Vagina (tissue), 2 donors: ENCODE measurements at regions not wholly inside any gene's neighbourhood (a gene's known extent, or its start where the extent isn't known, plus 50 kb on each side); places are given as distances from the start of the nearest gene placed in this dataset.

Experiments used
- DNase-seq, 2 donors: peaks; one replicate each; pipeline ENCODE4 v3.0.0-alpha.2; 2017; ENCODE audit errors: extremely low spot score in 2 of 2
- H3K27ac ChIP-seq: fragments of 200-600 bp; sonication (generic); one replicate; pipeline ENCODE4 v1.5.1; 2019
- H3K27me3 ChIP-seq: fragments of 200-600 bp; sonication (generic); one replicate; pipeline ENCODE4 v1.5.1; 2019
- H3K36me3 ChIP-seq, 2 donors: fragments of 200-600 bp; sonication (generic); one replicate each; pipeline ENCODE4 v1.5.1; 2017 to 2019
- H3K4me1 ChIP-seq: fragments of 200-600 bp; sonication (generic); one replicate; pipeline ENCODE4 v1.5.1; 2019
- H3K4me3 ChIP-seq, 2 donors: fragments of 200-600 bp; sonication (generic); 1 replicate in 1 of 2; 2 replicates in 1 of 2; pipeline ENCODE4 v1.5.1; 2016 to 2019
- H3K9me3 ChIP-seq: fragments of 200-600 bp; sonication (generic); one replicate; pipeline ENCODE4 v1.5.1; 2019
- CTCF ChIP-seq, 3 experiments: fragments of 450-650 bp in 2 of 3; fragments of 200-600 bp in 1 of 3; sonication (generic) in 1 of 3; IDR thresholded peaks; one replicate each; pipeline ENCODE4 v1.5.1; 2017 to 2019; ENCODE audit warnings: antibody characterized with exemption in 3 of 3, mild to moderate bottlenecking in 2 of 3, moderate library complexity in 2 of 3
- POLR2A ChIP-seq, 2 donors: fragments of 450-650 bp; IDR thresholded peaks; one replicate each; pipeline ENCODE4 v1.6.1; 2017; ENCODE audit warnings: antibody characterized with exemption in 2 of 2, mild to moderate bottlenecking in 2 of 2, moderate library complexity in 2 of 2
- POLR2AphosphoS5 ChIP-seq, 2 donors: sonication (generic); formaldehyde crosslinking; IDR thresholded peaks; one replicate each; pipeline ENCODE4 v1.9.0; 2017; ENCODE audit warnings: antibody characterized with exemption in 2 of 2, mild to moderate bottlenecking in 2 of 2, low read depth in 1 of 2; ENCODE audit not compliant: insufficient read depth in 1 of 2
- intact Hi-C: fragments of 100-400 bp; cut with DNase I; formaldehyde crosslinking; loops from one replicate; pipeline ENCODE4 v1.15.1; 2023

- DNase-seq = no peak
- TF ChIP-seq POLR2AphosphoS5 (IDR thresholded peaks at IDR 0.05; ENCODE audit: insufficient read depth in 1 of 2, low read depth in 1 of 2) = no peak
- no peak for TF ChIP-seq CTCF (IDR thresholded peaks at IDR 0.05)
- TF ChIP-seq POLR2A (IDR thresholded peaks at IDR 0.05) = no peak
- H3K4me3 ChIP-seq = no peak overlapping the region
- H3K9me3 ChIP-seq = no peaks in the 10 kb centered on the region
- H3K4me1 ChIP-seq = no peaks in the 10 kb centered on the region
- no peak overlapping the region for H3K27ac ChIP-seq
- H3K27me3 ChIP-seq = no peaks in the 10 kb centered on the region
- H3K36me3 ChIP-seq = no peaks in the 10 kb centered on the region
- intact Hi-C loops = no loop called here
Observed at GRCh38 chr11:37230865-37231264, 632.8 kb upstream of the RAG2 start.

- DNase-seq = no peak
- H3K4me3 ChIP-seq = no peak overlapping the region
- H3K36me3 ChIP-seq = no peaks in the 10 kb centered on the region
- H3K9me3 ChIP-seq = no peaks in the 10 kb centered on the region
- no peak overlapping the region for H3K27ac ChIP-seq
- no peaks in the 10 kb centered on the region for H3K27me3 ChIP-seq
- H3K4me1 ChIP-seq = no peaks in the 10 kb centered on the region
- intact Hi-C loops = no loop called here
- TF ChIP-seq POLR2AphosphoS5 (IDR thresholded peaks at IDR 0.05; ENCODE audit: insufficient read depth in 1 of 2, low read depth in 1 of 2) (no peak), POLR2A (IDR thresholded peaks at IDR 0.05) (no peak), CTCF (IDR thresholded peaks at IDR 0.05) (no peak)
Observed at GRCh38 chr11:37223962-37224361, 625.9 kb upstream of the RAG2 start.

- no peak overlapping the region for H3K27ac ChIP-seq
- H3K9me3 ChIP-seq = no peaks in the 10 kb centered on the region
- H3K4me1 ChIP-seq = no peaks in the 10 kb centered on the region
- no peaks in the 10 kb centered on the region for H3K27me3 ChIP-seq
- TF ChIP-seq POLR2A (IDR thresholded peaks at IDR 0.05) (no peak), CTCF (IDR thresholded peaks at IDR 0.05) (no peak), POLR2AphosphoS5 (IDR thresholded peaks at IDR 0.05; ENCODE audit: insufficient read depth in 1 of 2, low read depth in 1 of 2) (no peak)
- no peaks in the 10 kb centered on the region for H3K36me3 ChIP-seq
- intact Hi-C loops = no loop called here
- H3K4me3 ChIP-seq = no peak overlapping the region
- DNase-seq = no peak
Observed at GRCh38 chr11:37203006-37203405, 605.0 kb upstream of the RAG2 start.

GRCh38 chr11:37199082-37199481 is 601.0 kb upstream of the RAG2 start:
- Histone ChIP-seq H3K4me1 (no peaks in the 10 kb centered on the region), H3K4me3 (no peak overlapping the region), H3K27ac (no peak overlapping the region), H3K27me3 (no peaks in the 10 kb centered on the region), H3K36me3 (no peaks in the 10 kb centered on the region), H3K9me3 (no peaks in the 10 kb centered on the region)
- intact Hi-C loops = no loop called here
- no peak for DNase-seq
- no peak for TF ChIP-seq POLR2A (IDR thresholded peaks at IDR 0.05)
- no peak for TF ChIP-seq POLR2AphosphoS5 (IDR thresholded peaks at IDR 0.05; ENCODE audit: insufficient read depth in 1 of 2, low read depth in 1 of 2)
- no peak for TF ChIP-seq CTCF (IDR thresholded peaks at IDR 0.05)

- intact Hi-C loops = no loop called here
- Histone ChIP-seq H3K27ac (no peak overlapping the region), H3K27me3 (no peaks in the 10 kb centered on the region), H3K36me3 (no peaks in the 10 kb centered on the region), H3K4me1 (no peaks in the 10 kb centered on the region), H3K9me3 (no peaks in the 10 kb centered on the region), H3K4me3 (no peak overlapping the region)
- no peak for DNase-seq
- TF ChIP-seq POLR2A (IDR thresholded peaks at IDR 0.05) (no peak), CTCF (IDR thresholded peaks at IDR 0.05) (no peak), POLR2AphosphoS5 (IDR thresholded peaks at IDR 0.05; ENCODE audit: insufficient read depth in 1 of 2, low read depth in 1 of 2) (no peak)
Observed at GRCh38 chr11:37184326-37184725, 586.3 kb upstream of the RAG2 start.
